HG03039 (cell line): ENCODE measurements at regions not wholly inside any gene's neighbourhood (a gene's known extent, or its start where the extent isn't known, plus 50 kb on each side); places are given as distances from the start of the nearest gene placed in this dataset.

Experiments
- ATAC-seq: cut with Tn5 transposase; IDR thresholded peaks from one replicate; pipeline ENCODE4 v1.9.1; 2021; ENCODE audit warnings: mild to moderate bottlenecking, moderate library complexity; ENCODE audit not compliant: unreplicated experiment

- no peak for ATAC-seq
These were observed 163.4 kb upstream of the DPYD start for GRCh38 chr1:98084188-98084587.

GRCh38 chr1:98081944-98082343, 161.1 kb upstream of the DPYD start:
- no peak for ATAC-seq

GRCh38 chr1:98078596-98078995, 157.8 kb upstream of the DPYD start:
- no peak for ATAC-seq

- no peak for ATAC-seq
These were observed 156.9 kb upstream of the DPYD start for GRCh38 chr1:98077691-98078090.

- no peak for ATAC-seq
These were observed 154.8 kb upstream of the DPYD start for GRCh38 chr1:98075626-98076025.

GRCh38 chr1:98073823-98074222, 153.0 kb upstream of the DPYD start:
- ATAC-seq = no peak

- ATAC-seq = no peak
These were observed 152.3 kb upstream of the DPYD start for GRCh38 chr1:98073106-98073505.

- no peak for ATAC-seq
These were observed 151.2 kb upstream of the DPYD start for GRCh38 chr1:98072047-98072446.

- no peak for ATAC-seq
These were observed 147.2 kb upstream of the DPYD start for GRCh38 chr1:98068016-98068415.

- ATAC-seq = no peak
These were observed 146.1 kb upstream of the DPYD start for GRCh38 chr1:98066911-98067310.

GRCh38 chr1:98059620-98060019, 138.8 kb upstream of the DPYD start:
- ATAC-seq = no peak

- ATAC-seq = no peak
These were observed 137.8 kb upstream of the DPYD start for GRCh38 chr1:98058676-98059075.

GRCh38 chr1:98057236-98057910, 136.5 kb upstream of the DPYD start:
- ATAC-seq = no peak

- no peak for ATAC-seq
These were observed 135.9 kb upstream of the DPYD start for GRCh38 chr1:98056781-98057180.

GRCh38 chr1:98055457-98055856, 134.6 kb upstream of the DPYD start:
- ATAC-seq = no peak

- ATAC-seq = no peak
These were observed 134.0 kb upstream of the DPYD start for GRCh38 chr1:98054786-98055185.

- no peak for ATAC-seq
These were observed 133.5 kb upstream of the DPYD start for GRCh38 chr1:98054367-98054701.

GRCh38 chr1:98053471-98054366, 132.9 kb upstream of the DPYD start:
- ATAC-seq = peak; percentile 96

- peak; percentile 51 for ATAC-seq
These were observed 130.3 kb upstream of the DPYD start for GRCh38 chr1:98051065-98051675.

GRCh38 chr1:98049370-98050135, 128.7 kb upstream of the DPYD start:
- ATAC-seq = no peak

GRCh38 chr1:98048751-98049325, 128.0 kb upstream of the DPYD start:
- ATAC-seq = no peak
